RWPE1 (cell line): ENCODE measurements at regions not wholly inside any gene's neighbourhood (a gene's known extent, or its start where the extent isn't known, plus 50 kb on each side); places are given as distances from the start of the nearest gene placed in this dataset.
"Not testable (repeated sequence)": the region's sequence is repeated elsewhere in the genome, so short reads cannot be mapped to it uniquely, and the experiment has no call there.

Experiments
- CTCF ChIA-PET: fragments of 350-600 bp; sonication (Branson Sonifier 250); formaldehyde crosslinking; extraction: SDS; loops from one replicate; lab custom pipeline; 2021; lab: Yijun Ruan, JAX
- POLR2A ChIA-PET: fragments of 400-600 bp; formaldehyde crosslinking; extraction: SDS; loops from one replicate; lab custom pipeline; 2020; ENCODE audit warnings: antibody characterized with exemption; ENCODE audit not compliant: low non-redundant PET; lab: Yijun Ruan, JAX
- DNase-seq: peaks from one replicate; pipeline ENCODE4 v3.0.0; 2012; ENCODE audit warnings: low spot score
- H3K27ac ChIP-seq: fragments of 450-650 bp; 2 replicates; pipeline ENCODE4 v1.5.1; 2017
- TF ChIP-seq, protein P1 (sequence below): fragments of 450-650 bp; conservative IDR thresholded peaks from 2 replicates; pipeline ENCODE4 v1.5.1; 2017; ENCODE audit warnings: low read depth, mild to moderate bottlenecking

DNA sequence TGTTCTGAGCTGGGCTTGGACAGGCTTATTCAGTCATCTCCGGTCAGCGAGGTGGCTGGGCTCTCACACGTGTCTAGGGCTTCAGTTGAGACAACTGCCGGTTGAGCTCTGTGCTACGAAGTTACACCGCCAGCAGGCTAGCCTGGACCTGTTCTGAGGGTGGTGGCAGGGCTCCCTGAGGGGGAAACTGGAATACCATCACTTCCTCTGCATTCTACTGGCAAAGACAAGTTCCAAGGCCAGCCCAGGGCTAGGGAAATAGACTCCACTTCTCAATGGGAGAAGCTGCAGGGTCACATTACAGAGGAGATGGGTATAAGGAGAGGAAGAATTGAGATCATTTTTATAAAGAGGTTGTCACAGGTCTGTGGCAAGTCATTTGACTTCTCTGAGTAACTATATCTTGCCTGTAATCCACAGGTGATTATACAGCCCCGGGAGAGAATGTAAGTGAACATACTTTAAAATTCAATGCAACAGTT lies 106.8 kb upstream of the IL12A start:
- peak; percentile 91 for DNase-seq
- ChIA-PET POLR2A (no interaction called here), CTCF (interaction anchor here (1.2 kb wide), 1 partner anchor 56 kb away, joined by 5 read pairs; no protein-coding TSS in a partner anchor)
- TF ChIP-seq, protein P1, sequence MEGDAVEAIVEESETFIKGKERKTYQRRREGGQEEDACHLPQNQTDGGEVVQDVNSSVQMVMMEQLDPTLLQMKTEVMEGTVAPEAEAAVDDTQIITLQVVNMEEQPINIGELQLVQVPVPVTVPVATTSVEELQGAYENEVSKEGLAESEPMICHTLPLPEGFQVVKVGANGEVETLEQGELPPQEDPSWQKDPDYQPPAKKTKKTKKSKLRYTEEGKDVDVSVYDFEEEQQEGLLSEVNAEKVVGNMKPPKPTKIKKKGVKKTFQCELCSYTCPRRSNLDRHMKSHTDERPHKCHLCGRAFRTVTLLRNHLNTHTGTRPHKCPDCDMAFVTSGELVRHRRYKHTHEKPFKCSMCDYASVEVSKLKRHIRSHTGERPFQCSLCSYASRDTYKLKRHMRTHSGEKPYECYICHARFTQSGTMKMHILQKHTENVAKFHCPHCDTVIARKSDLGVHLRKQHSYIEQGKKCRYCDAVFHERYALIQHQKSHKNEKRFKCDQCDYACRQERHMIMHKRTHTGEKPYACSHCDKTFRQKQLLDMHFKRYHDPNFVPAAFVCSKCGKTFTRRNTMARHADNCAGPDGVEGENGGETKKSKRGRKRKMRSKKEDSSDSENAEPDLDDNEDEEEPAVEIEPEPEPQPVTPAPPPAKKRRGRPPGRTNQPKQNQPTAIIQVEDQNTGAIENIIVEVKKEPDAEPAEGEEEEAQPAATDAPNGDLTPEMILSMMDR: no peak
- H3K27ac ChIP-seq: peak overlapping the region; percentile 82

DNA sequence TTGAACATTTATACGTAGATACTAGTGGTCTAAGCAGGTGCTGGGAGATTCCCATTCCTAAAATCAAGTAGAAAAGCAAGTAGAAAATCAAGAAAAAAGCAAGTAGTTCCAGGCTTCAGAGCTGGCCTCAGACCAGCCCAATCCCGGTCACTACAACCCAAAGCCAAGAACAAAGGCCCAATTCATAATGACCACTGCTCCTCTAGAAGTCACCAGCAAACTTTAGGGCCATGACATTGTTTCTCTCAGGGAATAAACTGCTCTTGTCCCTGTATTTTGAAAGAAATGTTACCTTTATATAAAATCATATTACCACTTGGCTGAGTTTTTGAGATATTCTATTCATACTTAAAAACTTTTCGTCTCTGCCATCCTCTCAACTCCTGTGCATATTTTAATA lies 106.3 kb upstream of the IL12A start:
- CTCF ChIA-PET: interaction anchor here (1.2 kb wide), 1 partner anchor 57 kb away, joined by 5 read pairs; no protein-coding TSS in a partner anchor
- POLR2A ChIA-PET: no interaction called here
- TF ChIP-seq, protein P1: no peak
- DNase-seq: no peak
- H3K27ac ChIP-seq: peak overlapping the region; percentile 63

DNA sequence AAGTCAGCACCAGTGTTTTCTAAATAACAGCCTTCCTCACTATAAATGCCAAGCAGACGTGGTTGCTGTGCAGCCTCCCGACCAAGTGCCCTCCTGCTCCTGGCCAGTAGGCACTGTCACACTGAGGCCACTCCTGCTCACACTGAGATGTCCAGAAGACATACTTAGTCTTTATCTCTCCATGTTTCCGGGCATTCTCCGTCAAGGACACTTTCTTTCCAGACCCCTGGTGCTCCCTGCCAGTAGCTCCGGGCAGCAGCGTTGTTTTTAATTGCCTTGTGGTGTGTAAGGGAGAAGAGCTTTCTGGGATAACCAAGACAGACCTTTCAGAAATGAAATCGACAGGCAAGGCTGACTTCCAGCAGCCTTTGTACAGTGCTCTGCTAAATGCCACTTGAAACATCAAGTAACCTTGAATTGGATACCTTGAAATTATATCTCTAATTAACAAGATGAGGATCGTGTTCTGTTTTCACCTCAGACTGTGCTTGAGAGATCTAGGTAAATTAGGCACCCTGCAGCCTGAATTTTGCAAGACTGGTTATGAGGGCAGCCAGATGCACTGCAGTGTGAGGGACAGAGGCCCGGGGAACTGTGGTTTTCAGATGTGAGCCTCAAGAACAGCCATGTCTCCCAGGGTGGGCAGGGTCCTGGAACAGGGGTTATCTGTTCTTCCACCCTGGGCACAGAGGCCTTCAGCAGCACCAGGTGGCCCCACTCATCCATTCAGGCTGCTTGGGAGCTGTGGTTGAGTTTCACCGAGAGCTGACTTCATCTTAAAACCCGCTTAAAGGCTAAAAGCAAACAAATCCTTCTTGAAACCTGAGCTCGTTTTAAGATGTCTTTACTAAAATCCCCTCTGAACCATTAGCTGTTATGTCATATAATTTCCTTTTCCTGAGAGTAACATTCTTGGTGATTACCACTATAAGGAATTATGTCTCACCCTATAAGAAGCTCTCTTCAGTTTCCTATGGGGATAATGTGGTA lies 105.5 kb upstream of the IL12A start:
- DNase-seq: peak; percentile 26
- CTCF ChIA-PET: interaction anchor here (0.7 to 1.3 kb wide), 2 partner anchors 103 to 123 kb away, joined by 4 to 6 read pairs; no protein-coding TSS in a partner anchor

DNA sequence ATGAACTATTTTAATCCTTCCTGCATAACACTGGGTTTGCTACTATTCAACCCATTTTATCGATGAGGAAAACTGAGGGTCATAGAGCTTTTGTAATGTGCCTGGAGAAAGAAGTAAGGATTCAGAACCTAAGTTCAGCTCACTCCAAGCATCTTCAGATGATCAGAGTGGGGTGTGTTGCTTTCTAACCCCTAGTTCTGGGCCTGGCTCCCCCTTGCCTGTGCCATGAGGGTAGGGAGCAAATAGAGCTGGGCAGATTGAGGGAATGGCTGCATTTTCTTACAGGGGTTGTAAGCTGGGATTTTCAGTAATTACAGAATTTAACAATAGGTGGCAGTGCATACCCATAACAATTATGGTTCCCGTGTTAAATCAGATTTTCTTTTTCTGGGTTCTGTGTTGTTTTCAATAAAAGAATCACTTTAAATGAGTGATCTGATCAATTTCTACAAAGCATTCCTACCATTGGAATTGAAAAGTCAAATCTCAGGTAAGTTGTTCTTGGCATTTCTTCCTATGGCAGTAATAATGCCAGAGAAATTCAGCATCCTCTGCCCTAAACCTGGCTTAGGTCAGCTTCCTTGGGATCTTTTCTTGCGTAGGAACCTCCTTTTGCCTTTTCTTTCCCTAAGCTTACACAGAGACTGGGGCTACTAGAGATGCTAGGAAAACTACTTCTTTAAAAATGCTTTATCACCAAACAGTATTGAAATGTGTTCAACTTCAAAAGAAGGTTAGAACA lies 103.8 kb upstream of the IL12A start:
- POLR2A ChIA-PET: no interaction called here
- peak; percentile 44 for DNase-seq
- CTCF ChIA-PET: interaction anchor here (0.5 to 2.9 kb wide), 18 partner anchors 9 to 215 kb away, joined by 3 to 12 read pairs (median 4); partner anchors contain the start of gene IL12A
- H3K27ac ChIP-seq: no peak overlapping the region
- TF ChIP-seq, protein P1: peak; percentile 59

More for the DNA sequence above, 105.5 kb upstream of the IL12A start:
- POLR2A ChIA-PET: no interaction called here
- peak overlapping the region; percentile 63 for H3K27ac ChIP-seq
- TF ChIP-seq, protein P1: no peak

DNA sequence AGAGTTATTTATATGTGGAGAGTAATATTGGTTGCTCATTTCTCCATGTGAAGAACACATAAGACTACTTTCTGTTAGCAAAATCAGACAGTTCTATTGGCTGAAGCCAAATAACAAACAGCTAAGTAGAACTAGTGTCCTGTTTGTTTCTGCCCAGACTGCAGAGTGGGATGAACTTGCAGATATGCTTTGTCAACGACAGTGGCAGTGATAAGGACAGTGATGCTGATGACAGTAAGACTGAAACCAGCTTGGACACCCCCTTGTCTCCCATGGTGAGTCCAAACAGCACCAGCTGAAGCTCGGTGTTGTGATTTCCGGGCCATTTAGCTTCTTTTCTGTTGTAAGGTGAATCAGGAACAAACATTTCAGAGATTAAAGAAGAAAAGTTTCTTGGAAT lies 102.6 kb upstream of the IL12A start:
- CTCF ChIA-PET: interaction anchor here (0.6 to 2.9 kb wide), 5 partner anchors 24 to 120 kb away, joined by 4 to 10 read pairs (median 5); partner anchors contain the start of gene IL12A
- H3K27ac ChIP-seq: no peak overlapping the region
- POLR2A ChIA-PET: no interaction called here
- TF ChIP-seq, protein P1: no peak
- DNase-seq: no peak

DNA sequence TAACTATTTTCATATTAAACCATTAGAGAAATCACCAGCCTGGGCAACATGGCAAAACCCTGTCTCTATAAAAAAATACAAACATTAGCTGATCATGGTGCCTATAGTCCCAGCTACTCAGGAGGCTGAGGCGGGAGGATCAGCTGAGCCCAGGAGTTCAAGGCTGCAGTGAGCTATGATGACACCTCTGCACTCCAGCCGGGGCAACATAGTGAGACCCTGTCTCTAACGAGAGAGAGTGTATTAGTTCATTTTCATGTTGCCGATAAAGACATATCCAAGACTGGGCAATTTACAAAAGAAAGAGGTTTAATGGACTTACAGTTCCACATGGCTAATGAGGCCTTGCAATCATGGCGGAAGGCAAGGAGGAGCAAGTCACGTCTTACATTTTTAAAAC lies 102.1 kb upstream of the IL12A start:
- CTCF ChIA-PET: interaction anchor here (0.6 to 2.9 kb wide), 4 partner anchors 23 to 120 kb away, joined by 4 to 10 read pairs (median 4); partner anchors contain the start of gene IL12A
- DNase-seq, H3K27ac ChIP-seq, POLR2A ChIA-PET: not testable (repeated sequence)
